H7 (cell line): ENCODE measurements at regions not wholly inside any gene's neighbourhood (a gene's known extent, or its start where the extent isn't known, plus 50 kb on each side); places are given as distances from the start of the nearest gene placed in this dataset.
A peak's percentile ranks its signal among the peaks of the same experiment; 100 is the strongest.

Experiments
- DNase-seq: peaks from one replicate; pipeline ENCODE4 v3.0.0; 2012
- H3K27me3 ChIP-seq: 2 replicates; pipeline ENCODE4 v1.6.0; 2011; ENCODE audit warnings: mild to moderate bottlenecking, low read length; ENCODE audit not compliant: control insufficient read depth, insufficient read depth
- H3K36me3 ChIP-seq: replicated peaks from 2 replicates; pipeline ENCODE4 v1.5.1; 2011; ENCODE audit warnings: low read length; ENCODE audit not compliant: control insufficient read depth, insufficient read depth
- H3K4me3 ChIP-seq: 2 replicates; pipeline ENCODE4 v1.5.1; 2011; ENCODE audit warnings: low read depth, mild to moderate bottlenecking, control low read depth, low read length, moderate library complexity; ENCODE audit not compliant: insufficient read depth

DNA sequence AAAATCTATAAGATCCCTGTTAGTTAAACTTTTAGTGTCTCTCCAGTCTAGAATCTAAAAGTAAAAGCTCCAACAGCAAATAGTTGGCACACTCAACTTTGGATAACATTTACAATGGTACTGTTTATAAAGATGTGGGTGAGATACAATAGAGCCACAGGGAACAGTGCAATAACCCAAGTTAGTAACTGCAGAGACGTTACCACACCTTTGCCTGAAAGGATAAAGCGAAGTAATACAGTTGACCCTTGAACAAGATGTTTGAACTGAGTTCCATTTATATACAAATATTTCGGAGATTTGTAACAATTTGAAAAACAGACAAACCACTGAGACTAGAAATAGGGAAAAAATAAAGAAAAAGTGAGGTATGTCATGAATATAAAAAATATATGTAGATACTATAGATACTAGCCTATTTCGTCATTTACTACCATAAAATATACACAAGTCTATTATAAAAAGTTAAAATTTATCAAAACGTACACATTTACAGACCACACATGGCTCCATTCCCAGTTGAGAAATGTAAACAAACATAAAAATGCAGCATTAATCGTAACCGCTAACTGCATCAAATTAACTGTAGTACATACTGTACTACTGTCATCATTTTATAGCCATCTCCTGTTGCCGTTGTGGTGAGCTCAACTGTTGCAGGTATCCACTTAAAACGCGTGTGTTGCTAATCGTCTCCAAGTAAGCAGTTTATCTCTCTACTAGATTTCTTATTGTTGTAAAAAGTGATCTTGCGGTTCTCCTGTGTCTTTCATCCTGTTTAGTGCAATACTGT lies 56.5 kb upstream of the HIF1A start:
- DNase-seq: no peak

GRCh38 chr14:61640158-61641136 lies 54.9 kb upstream of the HIF1A start:
- no peak for DNase-seq
- no peak overlapping the region for H3K4me3 ChIP-seq
- H3K27me3 ChIP-seq: no peaks in the 10 kb centered on the region
- H3K36me3 ChIP-seq: no peaks in the 10 kb centered on the region

More for the DNA sequence above, 56.5 kb upstream of the HIF1A start:
- Histone ChIP-seq H3K36me3 (no peaks in the 10 kb centered on the region), H3K4me3 (no peak overlapping the region), H3K27me3 (no peaks in the 10 kb centered on the region)

- no peaks in the 10 kb centered on the region for H3K36me3 ChIP-seq
- DNase-seq: no peak
- no peak overlapping the region for H3K4me3 ChIP-seq
- H3K27me3 ChIP-seq: no peaks in the 10 kb centered on the region
These were observed 53.2 kb upstream of the HIF1A start for GRCh38 chr14:61641914-61642613.

GRCh38 chr14:61642614-61642982 lies 52.7 kb upstream of the HIF1A start:
- no peak overlapping the region for H3K4me3 ChIP-seq
- H3K27me3 ChIP-seq: no peaks in the 10 kb centered on the region
- H3K36me3 ChIP-seq: no peaks in the 10 kb centered on the region
- DNase-seq: no peak

GRCh38 chr14:61643555-61643954 lies 51.8 kb upstream of the HIF1A start:
- Histone ChIP-seq H3K27me3 (no peaks in the 10 kb centered on the region), H3K36me3 (no peaks in the 10 kb centered on the region), H3K4me3 (no peak overlapping the region)
- no peak for DNase-seq

- no peak for DNase-seq
- Histone ChIP-seq H3K27me3 (no peaks in the 10 kb centered on the region), H3K36me3 (no peaks in the 10 kb centered on the region), H3K4me3 (no peak overlapping the region)
These were observed 51.1 kb upstream of the HIF1A start for GRCh38 chr14:61644175-61644574.

DNA sequence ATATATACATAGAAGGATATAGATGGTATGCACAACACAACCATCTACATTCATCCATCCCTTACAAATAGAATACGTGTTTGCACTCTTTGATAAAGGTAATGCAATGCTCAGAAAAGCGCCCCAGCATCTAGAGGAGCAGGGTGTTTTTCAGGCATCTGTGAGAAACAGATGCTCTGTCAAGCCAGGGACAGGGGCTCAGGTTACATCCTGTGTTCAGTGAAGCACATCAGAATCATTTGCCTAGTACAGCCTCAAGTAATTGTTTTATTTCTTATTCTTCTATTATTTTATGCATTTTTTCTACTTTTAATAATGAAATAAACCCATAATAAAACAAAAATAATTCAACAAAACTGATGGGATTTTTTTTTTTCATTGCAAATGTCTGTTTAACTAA lies 50.5 kb upstream of the HIF1A start:
- DNase-seq: peak; percentile 36
- H3K27me3 ChIP-seq: no peaks in the 10 kb centered on the region
- H3K4me3 ChIP-seq: no peak overlapping the region
- no peaks in the 10 kb centered on the region for H3K36me3 ChIP-seq

DNA sequence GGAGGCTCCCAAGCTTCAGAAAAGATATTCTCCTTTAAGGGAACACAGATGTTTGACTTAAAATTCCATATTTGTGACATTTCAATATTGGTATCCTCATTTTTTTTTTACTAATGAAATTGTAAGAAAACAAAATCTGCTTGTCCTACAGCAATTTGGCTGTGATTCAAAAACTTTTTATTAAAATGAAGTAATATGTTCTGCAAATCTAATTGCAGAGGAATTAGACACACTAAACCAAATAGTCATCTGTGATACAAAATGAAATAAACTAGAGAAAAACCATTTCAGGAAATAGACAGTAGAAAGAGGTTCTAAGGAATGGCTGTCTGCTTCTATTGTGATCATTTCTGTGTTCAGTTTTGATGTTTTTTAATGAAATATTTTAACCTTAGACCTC lies 50.1 kb upstream of the HIF1A start:
- Histone ChIP-seq H3K4me3 (no peak overlapping the region), H3K27me3 (no peaks in the 10 kb centered on the region), H3K36me3 (no peaks in the 10 kb centered on the region)
- no peak for DNase-seq
